CD14-positive monocyte (primary cell): ENCODE measurements at regions not wholly inside any gene's neighbourhood (a gene's known extent, or its start where the extent isn't known, plus 50 kb on each side); places are given as distances from the start of the nearest gene placed in this dataset.

Source experiments
- DNase-seq, 3 donors: peaks; one replicate each; pipeline ENCODE4 v3.0.0-alpha.2; 2011 to 2022
- H2AFZ ChIP-seq: 2 replicates; pipeline ENCODE4 v1.6.0; 2012; ENCODE audit warnings: mild to moderate bottlenecking, low read depth, low read length, inconsistent platforms; ENCODE audit not compliant: insufficient read depth, poor library complexity, severe bottlenecking
- H3K27ac ChIP-seq, 2 donors: 1 replicate in 1 of 2; 2 replicates in 1 of 2; pipeline ENCODE4 v1.5.1; 2012 to 2013; ENCODE audit warnings: low read length in 2 of 2, control low read depth in 1 of 2, inconsistent platforms in 1 of 2, low read depth in 1 of 2, mild to moderate bottlenecking in 1 of 2
- H3K27me3 ChIP-seq, 2 donors: one replicate each; pipeline versions ENCODE4 v1.6.0 to v1.6.1; 2011 to 2013; ENCODE audit warnings: low read length in 2 of 2; ENCODE audit not compliant: control insufficient read depth in 2 of 2, insufficient read depth in 2 of 2
- H3K36me3 ChIP-seq, 2 donors: replicated peaks in 1 of 2; 1 replicate in 1 of 2; 2 replicates in 1 of 2; pipeline versions ENCODE4 v1.5.1 to v1.6.1; 2012 to 2013; ENCODE audit warnings: low read length in 2 of 2, control low read depth in 1 of 2, inconsistent platforms in 1 of 2, mild to moderate bottlenecking in 1 of 2; ENCODE audit not compliant: insufficient read depth in 2 of 2, control insufficient read depth in 1 of 2
- H3K4me1 ChIP-seq, 2 donors: 1 replicate in 1 of 2; 2 replicates in 1 of 2; pipeline versions ENCODE4 v1.5.1 to v1.6.1; 2012 to 2013; ENCODE audit warnings: low read length in 2 of 2, control low read depth in 1 of 2, inconsistent platforms in 1 of 2, mild to moderate bottlenecking in 1 of 2, moderate library complexity in 1 of 2; ENCODE audit not compliant: insufficient read depth in 2 of 2, control insufficient read depth in 1 of 2
- H3K4me2 ChIP-seq: replicated peaks from 2 replicates; pipeline ENCODE3; 2012; ENCODE audit warnings: low read length, moderate library complexity, mild to moderate bottlenecking; ENCODE audit not compliant: poor library complexity, severe bottlenecking; ENCODE audit errors: extremely low read depth
- H3K4me3 ChIP-seq, 3 experiments: fragments of 200-600 bp in 1 of 3; sonication (generic) in 1 of 3; replicated peaks in 1 of 3; 1 replicate in 2 of 3; 2 replicates in 1 of 3; pipeline ENCODE4 v1.5.1; 2011 to 2013; ENCODE audit warnings: low read length in 3 of 3, mild to moderate bottlenecking in 3 of 3, control low read depth in 2 of 3, low read depth in 2 of 3, inconsistent platforms in 1 of 3, moderate library complexity in 1 of 3
- H3K79me2 ChIP-seq: 2 replicates; pipeline ENCODE4 v1.6.0; 2012; ENCODE audit warnings: mild to moderate bottlenecking, control low read depth, inconsistent platforms, low read length, moderate library complexity; ENCODE audit not compliant: insufficient read depth
- H3K9ac ChIP-seq: 2 replicates; pipeline ENCODE4 v1.6.0; 2017; ENCODE audit warnings: low read length, mild to moderate bottlenecking; ENCODE audit not compliant: insufficient read depth, poor library complexity, severe bottlenecking
- H3K9me3 ChIP-seq, 2 donors: replicated peaks in 1 of 2; 1 replicate in 1 of 2; 2 replicates in 1 of 2; pipeline versions ENCODE4 v1.5.1 to v1.6.1; 2012 to 2013; ENCODE audit warnings: low read length in 2 of 2, control low read depth in 1 of 2; ENCODE audit not compliant: control insufficient read depth in 1 of 2, insufficient read depth in 1 of 2
- H4K20me1 ChIP-seq: 2 replicates; pipeline ENCODE4 v1.6.0; 2012; ENCODE audit warnings: mild to moderate bottlenecking, low read length, control low read depth, moderate library complexity; ENCODE audit not compliant: insufficient read depth
- H3K27ac Mint-ChIP-seq, 7 donors: one replicate each; pipeline ENCODE4 v1.8.0; 2020; ENCODE audit warnings: mild to moderate bottlenecking in 7 of 7, mixed read lengths in 7 of 7, moderate library complexity in 6 of 7, inconsistent platforms in 2 of 7
- H3K27me3 Mint-ChIP-seq, 3 donors: one replicate each; pipeline ENCODE4 v1.8.0; 2021 to 2022; ENCODE audit warnings: low read depth in 3 of 3, mild to moderate bottlenecking in 3 of 3, mixed read lengths in 3 of 3, moderate library complexity in 3 of 3, inconsistent platforms in 1 of 3
- H3K36me3 Mint-ChIP-seq, 2 donors: one replicate each; pipeline ENCODE4 v1.8.0; 2020; ENCODE audit warnings: mixed read lengths in 2 of 2, inconsistent platforms in 1 of 2, mild to moderate bottlenecking in 1 of 2
- H3K4me1 Mint-ChIP-seq: one replicate; pipeline ENCODE4 v1.8.0; 2020; ENCODE audit warnings: mild to moderate bottlenecking, mixed read lengths
- H3K4me3 Mint-ChIP-seq, 2 donors: one replicate each; pipeline ENCODE4 v1.8.0; 2020; ENCODE audit warnings: mild to moderate bottlenecking in 2 of 2, mixed read lengths in 2 of 2, moderate library complexity in 1 of 2
- H3K9me3 Mint-ChIP-seq, 7 donors: one replicate each; pipeline ENCODE4 v1.8.0; 2020 to 2022; ENCODE audit warnings: mixed read lengths in 7 of 7, mild to moderate bottlenecking in 6 of 7, moderate library complexity in 6 of 7, inconsistent platforms in 2 of 7
- WGBS: methylation state at CpG from one replicate; pipeline ENCODE4 v1.1.5; 2013; ENCODE audit warnings: missing lambda C conversion rate; ENCODE audit not compliant: insufficient coverage; 5-methylcytosine and 5-hydroxymethylcytosine counted together
- intact Hi-C, 2 donors: fragments of 100-400 bp; cut with micrococcal nuclease; formaldehyde crosslinking; loops; one replicate each; pipeline versions ENCODE4 v1.15.0 to v1.15.1; 2023
- TF ChIP-seq, protein P1 (sequence below): fragments of 200-600 bp; IDR thresholded peaks from one replicate; pipeline ENCODE4 v1.8.0; 2022; ENCODE audit warnings: antibody characterized with exemption, mild to moderate bottlenecking

DNA sequence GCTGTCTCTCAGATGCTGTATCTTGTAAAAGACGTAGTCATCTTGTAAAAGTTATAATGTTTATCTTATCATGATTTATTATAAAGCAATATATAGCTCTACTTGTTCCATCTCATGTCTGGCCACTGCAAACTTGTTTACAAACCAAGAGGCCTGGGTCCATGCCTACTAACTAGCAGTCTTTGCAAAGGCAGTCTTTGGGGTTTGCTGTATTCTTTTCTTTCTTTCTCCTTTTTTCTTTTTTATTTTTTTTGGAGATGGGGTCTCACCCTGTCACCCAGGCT lies 272.6 kb downstream of the GATA3 start:
- no peak overlapping the region for H3K9ac ChIP-seq
- Mint-ChIP-seq H3K36me3 (no peaks in the 10 kb centered on the region), H3K4me3 (no peak overlapping the region), H3K9me3 (peaks cover 0 to 1% (median 0%) of the 10 kb centered on the region in 7 donors), H3K4me1 (peaks cover 6% of the 10 kb centered on the region), H3K27ac (no peak overlapping the region), H3K27me3 (peaks cover 16 to 20% (median 20%) of the 10 kb centered on the region in 3 donors)
- TF ChIP-seq, protein P1, sequence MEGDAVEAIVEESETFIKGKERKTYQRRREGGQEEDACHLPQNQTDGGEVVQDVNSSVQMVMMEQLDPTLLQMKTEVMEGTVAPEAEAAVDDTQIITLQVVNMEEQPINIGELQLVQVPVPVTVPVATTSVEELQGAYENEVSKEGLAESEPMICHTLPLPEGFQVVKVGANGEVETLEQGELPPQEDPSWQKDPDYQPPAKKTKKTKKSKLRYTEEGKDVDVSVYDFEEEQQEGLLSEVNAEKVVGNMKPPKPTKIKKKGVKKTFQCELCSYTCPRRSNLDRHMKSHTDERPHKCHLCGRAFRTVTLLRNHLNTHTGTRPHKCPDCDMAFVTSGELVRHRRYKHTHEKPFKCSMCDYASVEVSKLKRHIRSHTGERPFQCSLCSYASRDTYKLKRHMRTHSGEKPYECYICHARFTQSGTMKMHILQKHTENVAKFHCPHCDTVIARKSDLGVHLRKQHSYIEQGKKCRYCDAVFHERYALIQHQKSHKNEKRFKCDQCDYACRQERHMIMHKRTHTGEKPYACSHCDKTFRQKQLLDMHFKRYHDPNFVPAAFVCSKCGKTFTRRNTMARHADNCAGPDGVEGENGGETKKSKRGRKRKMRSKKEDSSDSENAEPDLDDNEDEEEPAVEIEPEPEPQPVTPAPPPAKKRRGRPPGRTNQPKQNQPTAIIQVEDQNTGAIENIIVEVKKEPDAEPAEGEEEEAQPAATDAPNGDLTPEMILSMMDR = no peak
- H3K27ac ChIP-seq = no peak overlapping the region
- H3K4me3 ChIP-seq = no peak overlapping the region
- H2AFZ ChIP-seq = no peak overlapping the region
- H3K4me2 ChIP-seq = no peak overlapping the region
- no peaks in the 10 kb centered on the region for H3K36me3 ChIP-seq
- WGBS = no CpG with 5 or more reads among the region's 1 CpG
- H3K79me2 ChIP-seq = no peaks in the 10 kb centered on the region
- DNase-seq = no peak
- intact Hi-C loops = no loop called here
- H3K9me3 ChIP-seq = no peaks in the 10 kb centered on the region
- H3K27me3 ChIP-seq = peaks cover 3 to 6% of the 10 kb centered on the region in 2 donors
- no peaks in the 10 kb centered on the region for H4K20me1 ChIP-seq
- no peaks in the 10 kb centered on the region for H3K4me1 ChIP-seq

DNA sequence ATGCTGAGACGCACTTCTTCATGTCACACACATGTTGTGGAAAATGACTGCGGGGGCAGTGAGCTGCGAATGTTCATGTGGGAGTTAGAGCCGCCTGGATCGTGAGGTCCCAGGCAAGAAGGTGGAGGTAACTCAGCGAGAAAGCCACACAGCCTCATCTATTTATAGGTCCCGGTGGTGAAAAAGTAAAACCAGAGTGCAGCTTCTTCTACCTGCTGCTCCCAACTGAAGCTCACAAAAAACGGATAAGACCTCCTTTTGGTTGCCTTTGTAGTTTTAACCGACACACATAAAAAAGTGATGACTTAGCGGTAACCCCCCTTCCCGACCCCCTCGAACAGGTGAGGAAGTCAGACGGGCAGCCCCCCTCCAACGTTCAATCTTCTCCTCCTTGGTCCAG lies 276.9 kb downstream of the GATA3 start:
- H3K4me2 ChIP-seq = no peak overlapping the region
- peaks cover 3 to 6% of the 10 kb centered on the region in 2 donors for H3K4me1 ChIP-seq
- no peaks in the 10 kb centered on the region for H4K20me1 ChIP-seq
- H3K27me3 ChIP-seq = peaks cover 7 to 19% of the 10 kb centered on the region in 2 donors
- Mint-ChIP-seq H3K36me3 (no peaks in the 10 kb centered on the region), H3K4me3 (peak overlapping the region in 1 of 2 donors; percentile 40), H3K4me1 (peaks cover 14% of the 10 kb centered on the region), H3K27ac (no peak overlapping the region), H3K27me3 (peaks cover 17 to 34% (median 26%) of the 10 kb centered on the region in 3 donors), H3K9me3 (peaks cover 0 to 3% (median 0%) of the 10 kb centered on the region in 7 donors)
- WGBS = 67% methylated on average over 1 of the region's 14 CpGs
- H3K79me2 ChIP-seq = no peaks in the 10 kb centered on the region
- no peaks in the 10 kb centered on the region for H3K36me3 ChIP-seq
- H3K4me3 ChIP-seq = no peak overlapping the region
- H2AFZ ChIP-seq = no peak overlapping the region
- DNase-seq = no peak
- TF ChIP-seq, protein P1 = no peak
- H3K9me3 ChIP-seq = no peaks in the 10 kb centered on the region
- intact Hi-C loops = no loop called here
- no peak overlapping the region for H3K27ac ChIP-seq
- no peak overlapping the region for H3K9ac ChIP-seq
